SK-N-MC (cell line): ENCODE measurements at regions not wholly inside any gene's neighbourhood (a gene's known extent, or its start where the extent isn't known, plus 50 kb on each side); places are given as distances from the start of the nearest gene placed in this dataset.
"Not testable (repeated sequence)": the region's sequence is repeated elsewhere in the genome, so short reads cannot be mapped to it uniquely, and the experiment has no call there.

Experiments used
- EZH2 ChIP-seq: fragments of 200-600 bp; sonication (generic); IDR thresholded peaks from one replicate; pipeline ENCODE4 v1.6.1; 2017; ENCODE audit warnings: antibody characterized with exemption
- POLR2AphosphoS5 ChIP-seq: IDR thresholded peaks from 2 replicates; pipeline ENCODE4 v1.6.1; 2012; ENCODE audit warnings: mild to moderate bottlenecking, low read depth, low read length, borderline replicate concordance

DNA sequence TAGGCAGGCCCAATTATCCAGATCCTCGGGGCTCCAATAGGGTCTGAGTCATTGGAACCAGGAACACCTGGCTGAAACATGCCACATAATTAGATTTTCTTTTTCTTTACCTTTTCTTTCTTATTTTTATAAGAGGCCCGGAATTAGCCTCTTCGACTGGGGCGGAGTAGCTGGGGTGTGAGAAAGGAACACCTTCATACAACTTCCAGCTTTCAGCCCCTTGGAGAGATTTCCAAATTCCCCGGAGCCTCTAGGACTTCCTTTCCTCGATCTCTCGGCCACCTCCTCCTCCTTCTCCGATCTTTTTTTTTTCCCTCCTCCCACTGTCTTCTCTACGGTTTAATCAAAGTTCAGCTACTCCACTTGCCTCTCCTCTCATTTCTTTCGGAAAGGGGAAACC, 146.8 kb upstream of the ANKRD20A1 start:
- not testable (repeated sequence) for TF ChIP-seq EZH2, POLR2AphosphoS5
